ENCODE measurements at regions not wholly inside any gene's neighbourhood (a gene's known extent, or its start where the extent isn't known, plus 50 kb on each side); places are given as distances from the start of the nearest gene placed in this dataset.

DNA sequence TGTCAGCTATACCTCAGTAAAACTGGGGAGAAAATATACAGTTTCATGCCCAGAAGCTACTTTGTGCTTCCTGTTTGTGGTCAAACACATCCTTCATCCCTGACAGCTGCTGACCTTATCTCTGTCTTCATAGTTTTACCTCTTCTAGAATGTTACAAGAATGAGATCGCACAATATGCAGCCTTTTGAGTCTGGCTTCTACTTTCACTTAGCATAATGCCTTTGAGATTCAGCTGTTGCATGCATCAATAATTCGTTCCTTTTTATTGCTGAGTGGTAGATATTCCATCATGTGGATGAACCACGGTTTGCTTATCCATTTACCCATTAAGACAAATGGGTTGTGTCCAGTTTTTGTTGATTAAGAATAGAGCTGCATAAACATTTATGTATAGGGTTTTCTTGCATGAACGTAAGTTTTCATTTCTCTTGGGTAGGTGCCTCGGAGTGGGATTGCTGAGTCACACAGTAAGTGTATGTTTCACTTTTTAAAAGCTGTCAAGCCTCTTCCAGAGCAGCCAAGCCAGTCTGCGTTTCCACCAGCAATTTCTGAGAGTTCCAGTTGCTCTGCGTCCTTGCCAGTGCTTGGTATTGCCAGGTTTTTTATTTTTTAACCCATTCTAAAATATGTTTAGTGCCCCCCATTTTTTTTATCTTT, 86.6 kb upstream of the PAX1 start:
- Histone ChIP-seq H3K4me1 (ENCODE audit: control insufficient read depth in 4 of 4, insufficient read depth in 4 of 4, low read length in 3 of 4) (no peaks in the 10 kb centered on the region), H3K36me3 (ENCODE audit: control insufficient read depth in 4 of 4, insufficient read depth in 3 of 4, low read depth in 1 of 4, low read length in 3 of 4) (no peaks in the 10 kb centered on the region), H3K9me3 (ENCODE audit: control insufficient read depth in 4 of 4, low read length in 3 of 4) (no peaks in the 10 kb centered on the region), H3K9ac (ENCODE audit: low read depth in 1 of 2, low read length in 2 of 2) (no peak overlapping the region), H3K27ac (ENCODE audit: low read depth in 1 of 2, low read length in 2 of 2) (no peak overlapping the region), H3K4me3 (ENCODE audit: low read depth in 1 of 3, low read length in 3 of 3) (no peak overlapping the region), H3K27me3 (ENCODE audit: control insufficient read depth in 4 of 4, insufficient read depth in 4 of 4, low read length in 3 of 4) (no peaks in the 10 kb centered on the region)
- no peak for DNase-seq (ENCODE audit: low spot score)
- WGBS, result 73% methylated on average over 7 of the region's 7 CpGs
- TF ChIP-seq, protein P1, sequence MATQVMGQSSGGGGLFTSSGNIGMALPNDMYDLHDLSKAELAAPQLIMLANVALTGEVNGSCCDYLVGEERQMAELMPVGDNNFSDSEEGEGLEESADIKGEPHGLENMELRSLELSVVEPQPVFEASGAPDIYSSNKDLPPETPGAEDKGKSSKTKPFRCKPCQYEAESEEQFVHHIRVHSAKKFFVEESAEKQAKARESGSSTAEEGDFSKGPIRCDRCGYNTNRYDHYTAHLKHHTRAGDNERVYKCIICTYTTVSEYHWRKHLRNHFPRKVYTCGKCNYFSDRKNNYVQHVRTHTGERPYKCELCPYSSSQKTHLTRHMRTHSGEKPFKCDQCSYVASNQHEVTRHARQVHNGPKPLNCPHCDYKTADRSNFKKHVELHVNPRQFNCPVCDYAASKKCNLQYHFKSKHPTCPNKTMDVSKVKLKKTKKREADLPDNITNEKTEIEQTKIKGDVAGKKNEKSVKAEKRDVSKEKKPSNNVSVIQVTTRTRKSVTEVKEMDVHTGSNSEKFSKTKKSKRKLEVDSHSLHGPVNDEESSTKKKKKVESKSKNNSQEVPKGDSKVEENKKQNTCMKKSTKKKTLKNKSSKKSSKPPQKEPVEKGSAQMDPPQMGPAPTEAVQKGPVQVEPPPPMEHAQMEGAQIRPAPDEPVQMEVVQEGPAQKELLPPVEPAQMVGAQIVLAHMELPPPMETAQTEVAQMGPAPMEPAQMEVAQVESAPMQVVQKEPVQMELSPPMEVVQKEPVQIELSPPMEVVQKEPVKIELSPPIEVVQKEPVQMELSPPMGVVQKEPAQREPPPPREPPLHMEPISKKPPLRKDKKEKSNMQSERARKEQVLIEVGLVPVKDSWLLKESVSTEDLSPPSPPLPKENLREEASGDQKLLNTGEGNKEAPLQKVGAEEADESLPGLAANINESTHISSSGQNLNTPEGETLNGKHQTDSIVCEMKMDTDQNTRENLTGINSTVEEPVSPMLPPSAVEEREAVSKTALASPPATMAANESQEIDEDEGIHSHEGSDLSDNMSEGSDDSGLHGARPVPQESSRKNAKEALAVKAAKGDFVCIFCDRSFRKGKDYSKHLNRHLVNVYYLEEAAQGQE (IDR thresholded peaks at IDR 0.05), result no peak
- TF ChIP-seq TAF1 (conservative IDR thresholded peaks at IDR 0.05), result no peak
- TF ChIP-seq, protein P2, sequence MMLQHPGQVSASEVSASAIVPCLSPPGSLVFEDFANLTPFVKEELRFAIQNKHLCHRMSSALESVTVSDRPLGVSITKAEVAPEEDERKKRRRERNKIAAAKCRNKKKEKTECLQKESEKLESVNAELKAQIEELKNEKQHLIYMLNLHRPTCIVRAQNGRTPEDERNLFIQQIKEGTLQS (IDR thresholded peaks at IDR 0.05), result no peak
- TF ChIP-seq, protein P3, sequence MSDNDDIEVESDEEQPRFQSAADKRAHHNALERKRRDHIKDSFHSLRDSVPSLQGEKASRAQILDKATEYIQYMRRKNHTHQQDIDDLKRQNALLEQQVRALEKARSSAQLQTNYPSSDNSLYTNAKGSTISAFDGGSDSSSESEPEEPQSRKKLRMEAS (IDR thresholded peaks at IDR 0.05), result no peak
- TF ChIP-seq, protein P4, sequence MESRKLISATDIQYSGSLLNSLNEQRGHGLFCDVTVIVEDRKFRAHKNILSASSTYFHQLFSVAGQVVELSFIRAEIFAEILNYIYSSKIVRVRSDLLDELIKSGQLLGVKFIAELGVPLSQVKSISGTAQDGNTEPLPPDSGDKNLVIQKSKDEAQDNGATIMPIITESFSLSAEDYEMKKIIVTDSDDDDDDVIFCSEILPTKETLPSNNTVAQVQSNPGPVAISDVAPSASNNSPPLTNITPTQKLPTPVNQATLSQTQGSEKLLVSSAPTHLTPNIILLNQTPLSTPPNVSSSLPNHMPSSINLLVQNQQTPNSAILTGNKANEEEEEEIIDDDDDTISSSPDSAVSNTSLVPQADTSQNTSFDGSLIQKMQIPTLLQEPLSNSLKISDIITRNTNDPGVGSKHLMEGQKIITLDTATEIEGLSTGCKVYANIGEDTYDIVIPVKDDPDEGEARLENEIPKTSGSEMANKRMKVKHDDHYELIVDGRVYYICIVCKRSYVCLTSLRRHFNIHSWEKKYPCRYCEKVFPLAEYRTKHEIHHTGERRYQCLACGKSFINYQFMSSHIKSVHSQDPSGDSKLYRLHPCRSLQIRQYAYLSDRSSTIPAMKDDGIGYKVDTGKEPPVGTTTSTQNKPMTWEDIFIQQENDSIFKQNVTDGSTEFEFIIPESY (IDR thresholded peaks at IDR 0.05), result no peak
- TF ChIP-seq HNF4A (conservative IDR thresholded peaks at IDR 0.05), result no peak
- no peak for TF ChIP-seq JUND (IDR thresholded peaks at IDR 0.05)
- TF ChIP-seq, protein P5, sequence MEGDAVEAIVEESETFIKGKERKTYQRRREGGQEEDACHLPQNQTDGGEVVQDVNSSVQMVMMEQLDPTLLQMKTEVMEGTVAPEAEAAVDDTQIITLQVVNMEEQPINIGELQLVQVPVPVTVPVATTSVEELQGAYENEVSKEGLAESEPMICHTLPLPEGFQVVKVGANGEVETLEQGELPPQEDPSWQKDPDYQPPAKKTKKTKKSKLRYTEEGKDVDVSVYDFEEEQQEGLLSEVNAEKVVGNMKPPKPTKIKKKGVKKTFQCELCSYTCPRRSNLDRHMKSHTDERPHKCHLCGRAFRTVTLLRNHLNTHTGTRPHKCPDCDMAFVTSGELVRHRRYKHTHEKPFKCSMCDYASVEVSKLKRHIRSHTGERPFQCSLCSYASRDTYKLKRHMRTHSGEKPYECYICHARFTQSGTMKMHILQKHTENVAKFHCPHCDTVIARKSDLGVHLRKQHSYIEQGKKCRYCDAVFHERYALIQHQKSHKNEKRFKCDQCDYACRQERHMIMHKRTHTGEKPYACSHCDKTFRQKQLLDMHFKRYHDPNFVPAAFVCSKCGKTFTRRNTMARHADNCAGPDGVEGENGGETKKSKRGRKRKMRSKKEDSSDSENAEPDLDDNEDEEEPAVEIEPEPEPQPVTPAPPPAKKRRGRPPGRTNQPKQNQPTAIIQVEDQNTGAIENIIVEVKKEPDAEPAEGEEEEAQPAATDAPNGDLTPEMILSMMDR (IDR thresholded peaks at IDR 0.05; ENCODE audit: low read depth, low read length, missing input control), result no peak

DNA sequence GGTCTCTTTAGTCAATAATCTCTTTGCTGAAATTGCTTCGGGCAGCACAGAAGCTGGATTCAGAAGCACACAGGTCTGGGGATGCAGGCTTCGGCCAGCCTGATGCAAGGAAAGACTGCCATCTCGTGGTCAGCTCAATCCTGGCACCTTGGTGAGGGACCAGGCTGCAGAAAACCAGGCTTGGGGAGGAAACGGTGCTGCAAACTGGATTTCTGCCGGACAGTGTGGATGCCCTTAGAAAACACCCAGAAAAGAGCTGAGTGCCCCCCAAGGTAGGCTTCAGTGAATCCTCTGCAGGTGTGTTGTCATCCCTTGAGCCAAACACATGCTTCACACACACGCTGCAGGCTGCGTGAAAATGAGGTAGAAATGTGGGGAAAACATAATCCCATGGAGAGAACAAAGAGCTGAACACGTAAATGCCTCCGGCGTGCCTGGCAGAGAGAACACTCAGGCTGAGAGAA, 89.8 kb upstream of the PAX1 start:
- Histone ChIP-seq H3K36me3 (ENCODE audit: control insufficient read depth in 4 of 4, insufficient read depth in 3 of 4, low read depth in 1 of 4, low read length in 3 of 4) (no peaks in the 10 kb centered on the region), H3K4me3 (ENCODE audit: low read depth in 1 of 3, low read length in 3 of 3) (no peak overlapping the region), H3K27ac (ENCODE audit: low read depth in 1 of 2, low read length in 2 of 2) (no peak overlapping the region), H3K9me3 (ENCODE audit: control insufficient read depth in 4 of 4, low read length in 3 of 4) (no peaks in the 10 kb centered on the region), H3K9ac (ENCODE audit: low read depth in 1 of 2, low read length in 2 of 2) (no peak overlapping the region), H3K27me3 (ENCODE audit: control insufficient read depth in 4 of 4, insufficient read depth in 4 of 4, low read length in 3 of 4) (no peaks in the 10 kb centered on the region), H3K4me1 (ENCODE audit: control insufficient read depth in 4 of 4, insufficient read depth in 4 of 4, low read length in 3 of 4) (no peaks in the 10 kb centered on the region)
- 45% methylated on average over 10 of the region's 10 CpGs for WGBS
- TF ChIP-seq HNF4A (conservative IDR thresholded peaks at IDR 0.05) (no peak), RXRA (IDR thresholded peaks at IDR 0.05) (no peak), FOXA1 (IDR thresholded peaks at IDR 0.05) (no peak), SP1 (IDR thresholded peaks at IDR 0.05) (no peak), NR2F2 (IDR thresholded peaks at IDR 0.05) (no peak), RAD21 (IDR thresholded peaks at IDR 0.05) (peak; percentile 85 to 93)
- TF ChIP-seq, protein P5 (IDR thresholded peaks at IDR 0.05; ENCODE audit: low read depth, low read length, missing input control), result peak; percentile 77
- TF ChIP-seq, protein P2 (IDR thresholded peaks at IDR 0.05), result no peak
- DNase-seq (ENCODE audit: low spot score), result peak; percentile 47
